Pancreas (tissue), 10 donors: ENCODE measurements at regions not wholly inside any gene's neighbourhood (a gene's known extent, or its start where the extent isn't known, plus 50 kb on each side); places are given as distances from the start of the nearest gene placed in this dataset.

Source experiments
- ATAC-seq, 4 donors: fragments of 200-7000 bp; cut with Tn5 transposase; one replicate each; pipeline versions ENCODE4 v1.8.0 to v1.9.1; 2020; ENCODE audit warnings: mild to moderate bottlenecking in 4 of 4, moderate library complexity in 4 of 4
- DNase-seq, 6 donors: peaks; one replicate each; pipeline ENCODE4 v3.0.0-alpha.2; 2020
- FAIRE-seq: peaks from 2 replicates; lab custom pipeline; 2012; peaks lifted over from hg19 to GRCh38; lab: Jason Lieb, UNC
- H3K27ac ChIP-seq, 4 donors: fragments of 200-600 bp; sonication (generic); 1 replicate in 3 of 4; 2 replicates in 1 of 4; pipeline versions ENCODE4 v1.5.0 to v1.8.0; 2020
- H3K27me3 ChIP-seq, 4 donors: fragments of 200-600 bp; one replicate each; pipeline ENCODE4 v1.8.0; 2021
- H3K36me3 ChIP-seq, 3 donors: fragments of 200-600 bp; sonication (generic) in 1 of 3; one replicate each; pipeline versions ENCODE4 v1.5.0 to v1.8.0; 2020 to 2021
- H3K4me1 ChIP-seq, 3 donors: fragments of 200-600 bp; one replicate each; pipeline ENCODE4 v1.8.0; 2021
- H3K4me3 ChIP-seq, 4 donors: fragments of 200-600 bp; sonication (generic) in 2 of 4; one replicate each; pipeline versions ENCODE4 v1.5.0 to v1.8.0; 2020 to 2021
- H3K9me3 ChIP-seq, 4 donors: fragments of 200-600 bp; one replicate each; pipeline ENCODE4 v1.8.0; 2021
- WGBS, 2 donors: extraction: QIAGEN DNeasy Blood & Tissue Kit; methylation state at CpG; one replicate each; pipeline ENCODE4 v1.1.7; 2013; 5-methylcytosine and 5-hydroxymethylcytosine counted together
- intact Hi-C, 3 donors: fragments of 100-400 bp; cut with DNase I; formaldehyde crosslinking; loops; one replicate each; pipeline versions ENCODE4 v1.11.1 to v1.14.2; 2022
- TF ChIP-seq, protein P1 (sequence below), 4 donors: fragments of 200-600 bp; sonication (generic) in 3 of 4; IDR thresholded peaks; one replicate each; pipeline versions ENCODE4 v1.5.0 to v1.8.0; 2021; ENCODE audit warnings: antibody characterized with exemption in 4 of 4
- donor health status: healthy with polysubstance abuse.
- donor health status: DM: no; HTN: no; CAD: no; lungs with moderate emphysema.
- donor health status: DM: no; HTN: no; CAD: no.
- donor health status: control.
- donor health status: control.
- donor health status: Bipolar disorder and iron deficiency.
- donor health status: DM: yes; HTN: yes; CAD: no.
- donor health status: DM: no; HTN: no; CAD: no.
- donor health status: DM: no; HTN: no; CAD: no.
- donor health status: DM: yes; HTN: yes; CAD: no.

DNA sequence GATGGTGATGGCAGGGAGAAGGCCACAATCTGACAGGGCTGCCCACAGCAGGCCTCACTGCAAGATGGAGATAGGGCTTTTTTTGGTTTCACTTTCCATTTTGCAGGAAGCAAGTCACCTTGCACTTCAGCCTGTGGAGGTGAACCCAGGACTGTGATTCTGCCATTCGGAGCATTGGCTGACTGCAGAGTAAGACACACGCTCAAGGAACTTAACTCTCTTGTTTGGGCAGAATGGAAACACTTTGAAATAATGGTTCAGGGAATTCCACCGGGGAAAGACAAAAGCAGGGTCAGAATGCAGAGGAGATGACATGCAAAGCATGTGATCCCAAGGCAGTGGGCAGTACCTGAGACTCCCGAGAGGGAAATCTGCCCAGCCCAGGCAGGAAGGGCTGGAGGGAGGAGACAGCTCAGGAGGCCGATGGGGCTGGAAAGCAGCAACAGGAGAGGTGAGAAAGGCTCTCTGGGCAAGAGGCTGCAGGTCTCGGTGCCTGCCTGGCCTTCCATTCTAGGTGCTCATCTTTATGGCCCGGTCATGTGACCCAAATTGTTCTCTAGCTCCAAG, 58.7 kb upstream of the PRMT8 start:
- FAIRE-seq (no peak), ATAC-seq (peak in 3 of 4 donors; percentile 72 to 79 (median 78)), DNase-seq (no peak)
- 73 to 77% methylated on average over 7 of the region's 7 CpGs for WGBS, 2 donors
- H3K36me3 ChIP-seq: no peaks in the 10 kb centered on the region
- no peaks in the 10 kb centered on the region for H3K27me3 ChIP-seq
- H3K4me3 ChIP-seq: no peak overlapping the region
- TF ChIP-seq, protein P1, sequence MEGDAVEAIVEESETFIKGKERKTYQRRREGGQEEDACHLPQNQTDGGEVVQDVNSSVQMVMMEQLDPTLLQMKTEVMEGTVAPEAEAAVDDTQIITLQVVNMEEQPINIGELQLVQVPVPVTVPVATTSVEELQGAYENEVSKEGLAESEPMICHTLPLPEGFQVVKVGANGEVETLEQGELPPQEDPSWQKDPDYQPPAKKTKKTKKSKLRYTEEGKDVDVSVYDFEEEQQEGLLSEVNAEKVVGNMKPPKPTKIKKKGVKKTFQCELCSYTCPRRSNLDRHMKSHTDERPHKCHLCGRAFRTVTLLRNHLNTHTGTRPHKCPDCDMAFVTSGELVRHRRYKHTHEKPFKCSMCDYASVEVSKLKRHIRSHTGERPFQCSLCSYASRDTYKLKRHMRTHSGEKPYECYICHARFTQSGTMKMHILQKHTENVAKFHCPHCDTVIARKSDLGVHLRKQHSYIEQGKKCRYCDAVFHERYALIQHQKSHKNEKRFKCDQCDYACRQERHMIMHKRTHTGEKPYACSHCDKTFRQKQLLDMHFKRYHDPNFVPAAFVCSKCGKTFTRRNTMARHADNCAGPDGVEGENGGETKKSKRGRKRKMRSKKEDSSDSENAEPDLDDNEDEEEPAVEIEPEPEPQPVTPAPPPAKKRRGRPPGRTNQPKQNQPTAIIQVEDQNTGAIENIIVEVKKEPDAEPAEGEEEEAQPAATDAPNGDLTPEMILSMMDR (IDR thresholded peaks at IDR 0.05): no peak
- H3K4me1 ChIP-seq: peaks cover 0 to 3% (median 0%) of the 10 kb centered on the region in 3 donors
- no peaks in the 10 kb centered on the region for H3K9me3 ChIP-seq
- H3K27ac ChIP-seq: no peak overlapping the region
- intact Hi-C loops: no loop called here

- DNase-seq (no peak), FAIRE-seq (no peak), ATAC-seq (no peak)
- Histone ChIP-seq H3K27me3 (no peaks in the 10 kb centered on the region), H3K27ac (no peak overlapping the region), H3K9me3 (no peaks in the 10 kb centered on the region), H3K4me1 (peaks cover 0 to 3% (median 0%) of the 10 kb centered on the region in 3 donors), H3K4me3 (no peak overlapping the region), H3K36me3 (no peaks in the 10 kb centered on the region)
- intact Hi-C loops: no loop called here
- 65 to 73% methylated on average over 4 of the region's 4 CpGs for WGBS, 2 donors
- TF ChIP-seq, protein P1 (IDR thresholded peaks at IDR 0.05): no peak
These were observed 58.1 kb upstream of the PRMT8 start for GRCh38 chr12:3432868-3433267.

DNA sequence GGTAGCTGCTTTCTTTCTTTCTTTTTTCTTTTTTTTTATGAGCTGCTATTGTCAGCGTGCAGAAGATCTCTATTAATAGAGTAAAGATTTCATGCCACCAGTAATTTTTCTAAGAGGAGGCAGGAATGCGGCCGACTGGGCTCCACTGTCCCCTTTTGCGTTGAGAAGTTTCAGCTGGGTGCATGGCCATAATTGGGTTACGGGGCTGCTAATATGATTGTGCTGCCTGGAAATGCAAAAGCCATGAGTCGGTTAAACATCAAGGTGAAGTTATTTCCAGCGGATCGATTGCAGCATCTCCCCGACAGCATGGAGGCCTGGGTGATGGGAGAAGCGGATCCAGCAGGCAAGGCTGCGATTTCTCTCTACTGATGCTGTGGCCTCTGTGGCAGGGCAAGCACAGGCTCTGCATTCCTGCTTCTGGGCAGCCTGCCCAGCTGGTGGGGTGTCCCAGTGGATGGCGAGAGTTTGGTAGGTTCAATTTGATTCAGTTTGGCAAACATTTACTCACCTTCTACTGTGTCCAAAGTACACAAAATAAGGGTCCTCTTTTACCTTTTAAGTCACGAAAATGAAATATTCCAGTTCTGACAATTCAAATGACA, 54.4 kb upstream of the PRMT8 start:
- peak in 1 of 4 donors; percentile 60 for ATAC-seq
- TF ChIP-seq, protein P1 (IDR thresholded peaks at IDR 0.05): no peak
- no peak overlapping the region for H3K4me3 ChIP-seq
- no peak overlapping the region for H3K27ac ChIP-seq
- H3K4me1 ChIP-seq: peaks cover 0 to 3% (median 0%) of the 10 kb centered on the region in 3 donors
- WGBS, 2 donors: 64 to 67% methylated on average over 13 of the region's 13 CpGs
- H3K36me3 ChIP-seq: no peaks in the 10 kb centered on the region
- DNase-seq: peak in 1 of 6 donors; percentile 21
- no peaks in the 10 kb centered on the region for H3K9me3 ChIP-seq
- no peaks in the 10 kb centered on the region for H3K27me3 ChIP-seq
- no peak for FAIRE-seq
- intact Hi-C loops: no loop called here

GRCh38 chr12:3437986-3438385, 53.0 kb upstream of the PRMT8 start:
- Histone ChIP-seq H3K4me3 (no peak overlapping the region), H3K27me3 (no peaks in the 10 kb centered on the region), H3K36me3 (no peaks in the 10 kb centered on the region), H3K9me3 (no peaks in the 10 kb centered on the region), H3K4me1 (no peaks in the 10 kb centered on the region), H3K27ac (no peak overlapping the region)
- intact Hi-C loops: no loop called here
- no peak for ATAC-seq
- WGBS, 2 donors: 94 to 96% methylated on average over 9 of the region's 9 CpGs
- DNase-seq: no peak
- FAIRE-seq: no peak
- TF ChIP-seq, protein P1 (IDR thresholded peaks at IDR 0.05): no peak

DNA sequence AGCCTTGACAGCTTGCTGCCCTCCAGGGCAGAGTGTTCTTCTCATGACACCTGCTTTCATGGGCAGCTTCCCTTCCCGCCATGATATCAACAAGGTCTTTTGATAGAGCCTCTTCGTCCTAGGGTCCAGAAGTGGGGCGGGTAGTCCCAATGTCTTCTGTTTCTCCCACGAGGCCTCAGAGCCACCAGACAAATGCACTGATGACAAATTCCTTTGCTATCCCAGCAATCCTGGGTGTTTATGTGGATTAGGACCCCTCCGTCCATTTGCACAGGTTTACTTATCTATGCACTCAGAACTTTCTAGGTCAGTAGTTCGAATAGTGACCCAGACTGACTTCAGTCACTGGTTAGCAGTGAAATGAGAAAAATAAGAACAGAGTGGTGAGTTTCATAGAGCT, 52.6 kb upstream of the PRMT8 start:
- no peaks in the 10 kb centered on the region for H3K4me1 ChIP-seq
- H3K9me3 ChIP-seq: no peaks in the 10 kb centered on the region
- TF ChIP-seq, protein P1 (IDR thresholded peaks at IDR 0.05): no peak
- DNase-seq (no peak), ATAC-seq (no peak), FAIRE-seq (no peak)
- no peaks in the 10 kb centered on the region for H3K27me3 ChIP-seq
- intact Hi-C loops: no loop called here
- no peaks in the 10 kb centered on the region for H3K36me3 ChIP-seq
- WGBS, 2 donors: 84 to 90% methylated on average over 6 of the region's 6 CpGs
- no peak overlapping the region for H3K27ac ChIP-seq
- H3K4me3 ChIP-seq: no peak overlapping the region
